ENCODE measurements at regions not wholly inside any gene's neighbourhood (a gene's known extent, or its start where the extent isn't known, plus 50 kb on each side); places are given as distances from the start of the nearest gene placed in this dataset.

DNA sequence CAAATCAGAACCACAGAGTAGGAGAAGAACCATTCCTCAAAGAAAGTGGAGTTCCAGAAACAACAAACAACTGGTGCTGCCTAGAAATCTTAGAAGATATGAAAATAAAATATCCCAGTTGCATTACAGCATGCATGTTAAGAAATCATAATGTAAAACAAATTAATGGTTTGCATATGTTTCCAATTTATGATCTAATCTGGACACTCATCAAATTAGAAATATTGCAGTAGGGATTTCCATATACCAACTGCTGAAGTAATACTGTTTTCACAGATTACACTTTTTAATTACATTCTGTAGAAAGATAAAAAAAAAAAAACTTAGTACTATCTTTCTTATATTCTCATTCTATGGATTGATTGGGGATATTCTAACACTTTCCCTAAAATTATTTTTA, 1034.6 kb upstream of the C9orf72 start:
- no peak for TF ChIP-seq POLR2A (IDR thresholded peaks at IDR 0.05)
- TF ChIP-seq CTCF (IDR thresholded peaks at IDR 0.05): no peak
- TF ChIP-seq EP300 (IDR thresholded peaks at IDR 0.05): no peak

Measured in ovary (tissue), 3 donors.